Astrocyte (in vitro differentiated cells and primary cell): ENCODE measurements at regions not wholly inside any gene's neighbourhood (a gene's known extent, or its start where the extent isn't known, plus 50 kb on each side); places are given as distances from the start of the nearest gene placed in this dataset.

Experiments
- DNase-seq: peaks from one replicate; pipeline ENCODE4 v3.0.0-alpha.2; 2010; ENCODE audit warnings: low read depth
- FAIRE-seq: peaks from 2 replicates; lab custom pipeline; 2011; peaks lifted over from hg19 to GRCh38; lab: Jason Lieb, UNC
- H2AFZ ChIP-seq: 2 replicates; pipeline ENCODE4 v1.6.0; 2012; ENCODE audit warnings: low read depth, low read length, inconsistent platforms
- H3K27ac ChIP-seq: 2 replicates; pipeline ENCODE4 v1.5.1; 2011; ENCODE audit warnings: low read depth, low read length, inconsistent platforms
- H3K27me3 ChIP-seq: 2 replicates; pipeline ENCODE4 v1.6.0; 2011; ENCODE audit warnings: low read length, inconsistent platforms; ENCODE audit not compliant: insufficient read depth
- H3K36me3 ChIP-seq: 2 replicates; pipeline ENCODE4 v1.5.1; 2011; ENCODE audit warnings: low read length, inconsistent platforms; ENCODE audit not compliant: insufficient read depth
- H3K4me1 ChIP-seq: 2 replicates; pipeline ENCODE4 v1.5.1; 2011; ENCODE audit warnings: low read length, inconsistent platforms; ENCODE audit not compliant: insufficient read depth
- H3K4me2 ChIP-seq: 2 replicates; pipeline ENCODE4 v1.6.0; 2012; ENCODE audit warnings: low read length, inconsistent platforms
- H3K4me3 ChIP-seq: 2 replicates; pipeline ENCODE4 v1.5.1; 2011; ENCODE audit warnings: low read depth, mild to moderate bottlenecking, low read length, inconsistent platforms; ENCODE audit not compliant: insufficient read depth
- H3K79me2 ChIP-seq: 2 replicates; pipeline ENCODE4 v1.6.0; 2012; ENCODE audit warnings: mild to moderate bottlenecking, low read length, inconsistent platforms; ENCODE audit not compliant: insufficient read depth
- H3K9ac ChIP-seq: 2 replicates; pipeline ENCODE4 v1.6.0; 2012; ENCODE audit warnings: mild to moderate bottlenecking, low read length, inconsistent platforms
- H3K9me3 ChIP-seq: 2 replicates; pipeline ENCODE4 v1.5.1; 2012; ENCODE audit warnings: low read depth, mild to moderate bottlenecking, low read length, inconsistent platforms; ENCODE audit not compliant: insufficient read depth
- H4K20me1 ChIP-seq: 2 replicates; pipeline ENCODE4 v1.6.0; 2012; ENCODE audit warnings: low read length, inconsistent platforms; ENCODE audit not compliant: insufficient read depth
- H3K27ac Mint-ChIP-seq: one replicate; pipeline ENCODE4 v1.8.0; 2021; ENCODE audit warnings: mild to moderate bottlenecking, mixed read lengths; ENCODE audit not compliant: unreplicated experiment
- H3K27me3 Mint-ChIP-seq: one replicate; pipeline ENCODE4 v1.8.0; 2021; ENCODE audit warnings: low read depth, mixed read lengths; ENCODE audit not compliant: unreplicated experiment
- H3K36me3 Mint-ChIP-seq: one replicate; pipeline ENCODE4 v1.8.0; 2021; ENCODE audit warnings: low read depth, mixed read lengths; ENCODE audit not compliant: unreplicated experiment
- H3K4me1 Mint-ChIP-seq: one replicate; pipeline ENCODE4 v1.8.0; 2021; ENCODE audit warnings: low read depth, mixed read lengths; ENCODE audit not compliant: unreplicated experiment
- H3K4me3 Mint-ChIP-seq: one replicate; pipeline ENCODE4 v1.8.0; 2021; ENCODE audit warnings: mild to moderate bottlenecking, moderate library complexity, mixed read lengths; ENCODE audit not compliant: unreplicated experiment
- H3K9me3 Mint-ChIP-seq: one replicate; pipeline ENCODE4 v1.8.0; 2021; ENCODE audit warnings: mild to moderate bottlenecking, mixed read lengths; ENCODE audit not compliant: unreplicated experiment
- CTCF ChIP-seq: IDR thresholded peaks from 2 replicates; pipeline ENCODE4 v1.5.1; 2011; ENCODE audit warnings: low read depth, mild to moderate bottlenecking, inconsistent platforms, low read length, moderate library complexity; ENCODE audit not compliant: insufficient read depth
- EZH2 ChIP-seq: IDR thresholded peaks from 2 replicates; pipeline ENCODE4 v1.6.1; 2012; ENCODE audit warnings: mild to moderate bottlenecking, low read length, inconsistent platforms; ENCODE audit not compliant: insufficient read depth

GRCh38 chr16:55968221-55968620, 93.0 kb upstream of the CES5A start:
- no peaks in the 10 kb centered on the region for H3K27me3 ChIP-seq
- no peak overlapping the region for H3K27ac Mint-ChIP-seq
- no peak overlapping the region for H3K27ac ChIP-seq
- H3K9me3 Mint-ChIP-seq, result peaks cover 3% of the 10 kb centered on the region
- no peaks in the 10 kb centered on the region for H3K4me1 ChIP-seq
- TF ChIP-seq EZH2 (no peak), CTCF (no peak)
- H3K4me2 ChIP-seq, result no peak overlapping the region
- no peaks in the 10 kb centered on the region for H3K36me3 ChIP-seq
- peaks cover 2% of the 10 kb centered on the region for H3K27me3 Mint-ChIP-seq
- no peak for DNase-seq
- H4K20me1 ChIP-seq, result no peaks in the 10 kb centered on the region
- no peaks in the 10 kb centered on the region for H3K36me3 Mint-ChIP-seq
- no peaks in the 10 kb centered on the region for H3K9me3 ChIP-seq
- FAIRE-seq, result no peak
- H3K4me3 Mint-ChIP-seq, result no peak overlapping the region
- H3K4me3 ChIP-seq, result no peak overlapping the region
- no peaks in the 10 kb centered on the region for H3K79me2 ChIP-seq
- no peak overlapping the region for H2AFZ ChIP-seq
- no peak overlapping the region for H3K9ac ChIP-seq
- H3K4me1 Mint-ChIP-seq, result peaks cover 2% of the 10 kb centered on the region

- no peak overlapping the region for H2AFZ ChIP-seq
Measured at GRCh38 chr16:55964923-55965475, 89.8 kb upstream of the CES5A start.

More at GRCh38 chr16:55964923-55965475, 89.8 kb upstream of the CES5A start:
- Mint-ChIP-seq H3K4me1 (peaks cover 2% of the 10 kb centered on the region), H3K4me3 (no peak overlapping the region), H3K36me3 (no peaks in the 10 kb centered on the region), H3K27me3 (peaks cover 5% of the 10 kb centered on the region), H3K9me3 (peaks cover 4% of the 10 kb centered on the region), H3K27ac (no peak overlapping the region)
- H3K36me3 ChIP-seq, result no peaks in the 10 kb centered on the region
- no peak overlapping the region for H3K27ac ChIP-seq
- H4K20me1 ChIP-seq, result no peaks in the 10 kb centered on the region
- no peaks in the 10 kb centered on the region for H3K27me3 ChIP-seq
- TF ChIP-seq EZH2 (no peak), CTCF (no peak)
- no peaks in the 10 kb centered on the region for H3K9me3 ChIP-seq
- H3K4me1 ChIP-seq, result no peaks in the 10 kb centered on the region
- H3K9ac ChIP-seq, result no peak overlapping the region
- H3K4me2 ChIP-seq, result no peak overlapping the region
- H3K4me3 ChIP-seq, result no peak overlapping the region
- H3K79me2 ChIP-seq, result no peaks in the 10 kb centered on the region
- FAIRE-seq (no peak), DNase-seq (no peak)
